HK-2 (cell line): ENCODE measurements at regions not wholly inside any gene's neighbourhood (a gene's known extent, or its start where the extent isn't known, plus 50 kb on each side); places are given as distances from the start of the nearest gene placed in this dataset.
"Not testable (repeated sequence)": the region's sequence is repeated elsewhere in the genome, so short reads cannot be mapped to it uniquely, and the experiment has no call there.

ENCODE experiments used
- DNase-seq: peaks from one replicate; pipeline ENCODE4 v3.0.0-alpha.2; 2018; ENCODE audit not compliant: unreplicated experiment

- no peak for DNase-seq
These were observed 154.4 kb downstream of the EMP1 start for GRCh38 chr12:13350946-13351345.

- DNase-seq: no peak
These were observed 153.9 kb downstream of the EMP1 start for GRCh38 chr12:13350381-13350780.

DNA sequence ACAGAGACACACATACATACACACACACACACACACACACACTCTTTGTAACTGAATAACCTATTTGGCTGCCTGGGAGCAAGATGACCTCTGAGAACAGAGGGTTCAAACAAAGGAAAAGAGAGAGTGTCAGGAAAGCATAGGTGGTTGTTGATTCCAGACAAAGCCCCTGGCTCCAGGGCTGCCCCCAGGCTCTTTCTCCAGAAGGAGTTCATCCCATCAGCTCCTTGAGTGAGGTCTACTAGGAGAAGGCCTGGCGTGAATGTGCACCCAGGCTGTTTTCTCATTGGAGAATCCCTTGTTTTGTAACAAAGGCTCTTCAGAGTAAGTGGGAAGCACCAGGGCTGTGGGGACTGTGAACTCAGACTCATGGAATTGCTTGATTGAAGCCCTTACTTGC, 151.9 kb downstream of the EMP1 start:
- DNase-seq: no peak

GRCh38 chr12:13347241-13348043, 150.9 kb downstream of the EMP1 start:
- DNase-seq: peak; percentile 81

DNA sequence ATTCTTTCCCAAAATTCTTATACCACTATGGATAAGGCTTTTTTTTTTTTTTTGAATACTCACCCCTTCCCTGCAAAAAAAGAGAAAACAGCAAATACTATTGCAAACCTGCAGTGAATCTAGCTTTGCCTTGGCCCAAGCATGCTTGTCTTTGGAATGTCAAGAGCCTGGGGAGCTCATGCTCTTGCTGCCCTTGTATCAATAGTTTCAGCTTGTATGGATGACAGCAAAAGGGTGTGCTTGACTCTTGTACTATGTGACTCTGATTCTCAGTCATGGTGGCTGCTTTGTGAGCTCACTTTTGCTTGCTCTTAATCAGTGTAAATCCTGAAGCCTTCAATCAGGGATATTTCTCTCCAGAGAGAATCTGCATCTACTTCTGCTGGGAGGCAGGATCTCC, 149.2 kb downstream of the EMP1 start:
- no peak for DNase-seq

DNA sequence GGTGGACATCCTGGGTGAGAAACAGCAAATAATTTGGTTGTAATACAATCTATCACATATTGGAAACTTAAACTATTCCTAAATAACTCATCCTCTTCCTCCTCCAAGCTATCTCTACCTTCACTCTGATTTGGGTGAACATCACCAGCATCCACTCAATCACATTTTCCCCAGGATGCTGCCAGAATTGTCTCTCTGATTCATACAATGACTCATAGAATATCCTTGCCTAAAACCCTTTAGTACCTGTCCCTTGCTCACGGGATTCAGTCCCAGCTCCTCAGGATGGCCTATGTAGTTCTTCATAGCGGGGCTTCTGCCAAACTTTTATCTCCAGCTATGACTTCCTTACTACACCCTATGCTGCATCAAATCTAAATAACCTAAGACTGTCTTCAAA, 146.8 kb downstream of the EMP1 start:
- no peak for DNase-seq

GRCh38 chr12:13342971-13343370, 146.4 kb downstream of the EMP1 start:
- DNase-seq: no peak

DNA sequence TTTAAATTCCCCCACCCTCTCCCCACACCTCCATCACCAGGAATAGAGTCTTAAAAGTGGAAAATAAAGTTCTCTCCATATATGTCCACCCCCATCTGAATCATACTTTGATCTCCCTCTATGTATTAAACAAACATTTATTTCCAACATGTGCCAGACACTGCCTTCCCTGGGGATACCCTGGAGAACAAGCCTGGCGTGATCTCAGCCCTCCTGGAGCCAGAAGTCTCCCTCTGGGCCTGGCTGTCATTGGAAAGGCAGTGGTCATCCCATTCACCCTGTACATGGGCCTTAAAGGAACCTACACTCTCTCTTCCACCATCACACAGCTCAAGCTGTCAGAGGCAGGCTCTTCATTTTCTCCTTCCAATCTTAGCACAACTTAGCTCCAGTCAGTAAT, 143.6 kb downstream of the EMP1 start:
- no peak for DNase-seq

DNA sequence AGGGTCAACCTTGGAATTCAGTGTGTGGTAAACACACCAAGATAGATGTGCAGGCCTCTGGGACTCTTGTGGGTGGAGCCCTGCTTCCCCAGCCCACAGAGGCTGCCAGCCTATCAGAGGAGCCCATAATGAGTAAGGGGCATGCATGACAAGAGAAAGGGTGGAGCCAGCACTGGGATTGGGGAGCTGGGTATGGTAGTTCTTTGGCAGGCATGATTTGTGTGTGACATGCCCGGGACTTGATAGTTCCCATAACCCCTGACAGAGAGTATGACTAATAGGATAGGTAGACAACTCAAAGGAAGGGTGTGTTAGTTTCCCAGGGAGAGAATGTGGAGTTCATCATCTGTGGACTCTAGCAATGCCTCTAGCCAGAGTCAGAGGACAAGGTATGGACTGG, 143.0 kb downstream of the EMP1 start:
- DNase-seq: peak; percentile 51

DNA sequence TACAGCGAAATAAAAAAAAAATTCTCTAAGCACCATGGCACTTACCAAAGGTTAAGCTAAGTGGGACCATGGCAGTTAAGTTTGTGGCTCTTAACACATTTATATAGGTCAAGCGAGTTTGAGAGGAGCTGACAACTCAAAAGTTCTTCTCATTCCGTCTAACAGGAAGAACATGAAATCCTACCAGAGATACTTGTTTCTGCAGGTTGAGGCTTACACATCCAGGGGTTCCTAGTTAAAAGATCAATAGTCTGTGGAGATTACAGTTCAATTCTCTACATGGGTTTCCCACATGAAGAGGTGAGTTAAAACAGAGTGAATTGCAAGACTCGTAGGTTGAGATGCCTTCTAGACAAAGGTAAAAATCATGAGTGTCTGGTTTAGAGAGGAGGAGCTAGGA, 142.6 kb downstream of the EMP1 start:
- DNase-seq: no peak

DNA sequence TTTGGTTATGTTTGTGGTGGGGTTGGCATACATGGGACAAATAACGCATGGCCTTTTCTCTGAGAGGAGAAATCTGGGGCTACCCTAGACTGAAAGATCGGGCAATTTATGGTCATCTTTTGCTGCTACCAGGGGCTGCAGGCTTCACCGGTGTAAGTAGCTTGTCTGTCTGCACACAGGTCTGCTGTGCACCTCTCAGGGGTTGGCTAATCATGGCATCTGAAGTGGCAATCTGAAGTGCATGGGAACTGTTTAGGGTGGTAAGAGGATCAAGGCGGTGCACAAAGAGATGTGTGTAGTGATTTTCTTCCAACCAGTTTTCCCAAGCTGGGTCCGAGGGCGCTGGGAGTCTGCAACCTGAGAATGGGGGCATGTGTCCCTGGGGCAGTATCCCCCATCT, 141.3 kb downstream of the EMP1 start:
- no peak for DNase-seq

- DNase-seq: no peak
These were observed 139.7 kb downstream of the EMP1 start for GRCh38 chr12:13336216-13336615.

GRCh38 chr12:13328535-13328934, 132.0 kb downstream of the EMP1 start:
- no peak for DNase-seq

- no peak for DNase-seq
These were observed 129.6 kb downstream of the EMP1 start for GRCh38 chr12:13326076-13326475.

DNA sequence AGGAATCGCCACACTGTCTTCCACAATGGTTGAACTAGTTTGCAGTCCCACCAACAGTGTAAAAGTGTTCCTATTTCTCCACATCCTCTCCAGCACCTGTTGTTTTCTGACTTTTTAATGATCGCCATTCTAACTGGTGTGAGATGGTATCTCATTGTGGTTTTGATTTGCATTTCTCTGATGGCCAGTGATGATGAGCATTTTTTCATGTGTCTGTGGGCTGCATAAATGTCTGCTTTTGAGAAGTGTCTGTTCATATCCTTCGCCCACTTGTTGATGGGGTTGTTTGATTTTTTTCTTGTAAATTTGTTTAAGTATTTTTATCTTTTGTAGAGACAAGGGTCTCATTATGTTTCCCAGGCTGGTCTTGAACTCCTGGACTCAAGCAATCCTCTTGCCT, 128.5 kb downstream of the EMP1 start:
- not testable (repeated sequence) for DNase-seq

DNA sequence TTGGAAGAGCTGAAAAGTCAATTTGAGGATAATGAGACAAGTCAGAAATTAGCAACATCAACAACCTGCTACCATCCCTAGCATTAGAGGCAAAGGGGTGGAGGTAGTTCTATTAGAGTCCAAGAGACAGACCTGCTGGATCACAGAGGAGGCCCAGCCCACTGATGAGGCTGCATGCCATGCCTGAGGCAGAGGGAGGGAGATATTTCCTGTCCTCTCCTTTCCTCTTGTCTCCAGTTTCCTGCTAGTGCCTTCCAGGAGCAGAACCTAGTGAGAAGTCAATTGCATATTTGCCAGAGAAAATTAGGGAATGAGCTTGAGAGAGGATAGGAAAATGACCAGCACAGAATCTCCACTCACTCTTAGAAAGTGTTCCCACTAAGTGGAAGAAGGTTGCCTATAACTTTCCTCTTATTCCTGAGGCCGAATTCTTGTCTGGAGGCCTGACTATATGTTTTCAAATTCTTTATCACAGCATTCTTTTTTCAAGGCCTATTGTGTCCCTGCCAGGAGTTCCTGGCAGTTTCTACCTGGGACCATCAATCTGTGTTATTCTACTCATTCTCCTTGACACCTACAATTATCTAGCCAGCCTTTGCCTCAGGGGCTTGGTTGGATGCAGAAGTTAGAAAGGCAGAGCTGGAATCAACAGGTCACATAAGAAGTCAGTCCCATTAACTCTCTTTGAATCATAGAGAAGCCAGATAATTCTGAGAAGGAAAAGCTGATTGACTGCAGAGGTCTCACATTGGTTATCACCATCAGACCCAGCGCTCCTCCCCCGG, 121.9 kb downstream of the EMP1 start:
- no peak for DNase-seq

DNA sequence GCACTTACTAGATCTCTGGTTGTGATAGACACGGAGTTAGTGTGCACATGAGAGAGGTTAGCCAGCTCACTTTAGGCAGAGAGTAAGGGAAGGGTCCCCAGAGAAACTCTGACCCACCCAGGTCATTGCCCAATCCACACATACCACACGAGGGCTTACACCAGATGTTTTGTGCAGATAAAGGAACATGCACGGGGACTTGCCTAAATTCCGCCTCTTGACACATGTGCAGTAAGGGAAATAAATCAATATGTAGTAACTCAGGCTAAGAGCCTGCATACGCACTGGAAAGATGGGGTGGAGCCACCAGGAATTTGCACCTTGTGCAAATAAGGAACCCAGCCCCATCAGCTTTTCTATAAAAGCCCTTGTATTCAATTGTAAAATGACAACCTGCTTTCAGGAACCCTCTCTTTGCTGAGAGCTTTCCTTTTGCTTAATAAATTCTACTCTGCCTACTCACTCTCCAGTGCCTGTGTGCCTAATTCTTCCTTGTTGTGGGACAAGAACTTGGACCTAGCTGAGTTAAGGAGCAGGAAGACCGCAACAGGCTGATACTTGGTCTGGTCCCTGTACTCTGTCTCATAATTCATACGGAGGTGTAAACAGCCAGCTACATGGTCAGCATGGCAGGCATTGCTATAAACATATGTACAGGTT, 120.2 kb downstream of the EMP1 start:
- no peak for DNase-seq

GRCh38 chr12:13313886-13314285, 117.4 kb downstream of the EMP1 start:
- no peak for DNase-seq

GRCh38 chr12:13311551-13311950, 115.0 kb downstream of the EMP1 start:
- DNase-seq: no peak

GRCh38 chr12:13307143-13307816, 110.8 kb downstream of the EMP1 start:
- DNase-seq: no peak

- no peak for DNase-seq
These were observed 108.4 kb downstream of the EMP1 start for GRCh38 chr12:13304924-13305323.

DNA sequence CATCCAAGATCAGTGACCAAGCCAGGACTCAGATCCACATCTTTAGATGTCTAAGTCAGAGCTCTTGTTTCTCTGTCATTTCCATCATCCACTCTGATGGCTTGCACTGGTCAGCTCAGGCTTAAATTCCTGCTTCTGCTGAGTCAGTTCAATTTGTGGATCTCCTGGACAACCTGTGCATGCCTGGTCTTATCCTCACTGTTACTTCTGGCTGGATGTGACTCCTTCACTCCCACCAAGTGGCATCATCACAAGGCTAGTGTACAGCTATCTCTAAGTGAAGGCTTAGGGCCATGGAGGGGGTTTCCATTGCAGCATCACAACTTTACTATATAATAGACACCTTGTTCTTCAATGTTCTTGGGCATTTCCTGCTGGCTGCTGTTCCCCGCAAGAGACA, 102.9 kb downstream of the EMP1 start:
- DNase-seq: no peak
